HEK293 (cell line): ENCODE measurements at regions not wholly inside any gene's neighbourhood (a gene's known extent, or its start where the extent isn't known, plus 50 kb on each side); places are given as distances from the start of the nearest gene placed in this dataset.

ENCODE experiments used
- BCL11A ChIP-seq: fragments of 450-650 bp; formaldehyde crosslinking; IDR thresholded peaks from 2 replicates; pipeline ENCODE4 v1.5.1; 2016; ENCODE audit warnings: low read depth, missing biosample characterization, missing genetic modification characterization
- CTCF ChIP-seq: fragments of 450-650 bp; formaldehyde crosslinking; IDR thresholded peaks from 2 replicates; pipeline ENCODE4 v1.5.1; 2016; ENCODE audit warnings: missing biosample characterization, missing genetic modification characterization
- IKZF3 ChIP-seq: fragments of 450-650 bp; IDR thresholded peaks from 2 replicates; pipeline ENCODE4 v1.5.0; 2018; ENCODE audit warnings: missing biosample characterization, mild to moderate bottlenecking, missing genetic modification characterization, moderate library complexity
- KLF7 ChIP-seq: fragments of 450-650 bp; formaldehyde crosslinking; IDR thresholded peaks from 2 replicates; pipeline ENCODE4 v1.5.1; 2016; ENCODE audit warnings: missing biosample characterization, missing genetic modification characterization, borderline replicate concordance
- RBAK ChIP-seq: fragments of 450-650 bp; formaldehyde crosslinking; IDR thresholded peaks from 2 replicates; pipeline ENCODE4 v1.5.1; 2016; ENCODE audit warnings: missing biosample characterization, missing genetic modification characterization
- YY1 ChIP-seq: fragments of 450-650 bp; formaldehyde crosslinking; IDR thresholded peaks from 2 replicates; pipeline ENCODE4 v1.5.1; 2018; ENCODE audit warnings: missing biosample characterization, missing genetic modification characterization
- ZBTB21 ChIP-seq: fragments of 450-650 bp; formaldehyde crosslinking; IDR thresholded peaks from 2 replicates; pipeline ENCODE4 v1.5.1; 2017; ENCODE audit warnings: missing biosample characterization, missing genetic modification characterization
- ZNF112 ChIP-seq: fragments of 450-650 bp; formaldehyde crosslinking; IDR thresholded peaks from 2 replicates; pipeline ENCODE4 v1.5.0; 2017; ENCODE audit warnings: missing biosample characterization, missing genetic modification characterization
- ZNF146 ChIP-seq: fragments of 450-650 bp; formaldehyde crosslinking; IDR thresholded peaks from 2 replicates; pipeline ENCODE4 v1.5.1; 2016; ENCODE audit warnings: missing biosample characterization, missing genetic modification characterization
- ZNF274 ChIP-seq, 2 experiments: fragments of 200-500 bp in 1 of 2; fragments of 450-650 bp in 1 of 2; sonication (Bioruptor generic) in 1 of 2; formaldehyde crosslinking in 1 of 2; IDR thresholded peaks; 2 replicates each; pipeline versions ENCODE4 v1.5.1 to v1.6.1; 2014 to 2016; ENCODE audit warnings: borderline replicate concordance in 1 of 2, inconsistent platforms in 1 of 2, low read length in 1 of 2, missing biosample characterization in 1 of 2, missing genetic modification characterization in 1 of 2
- ZNF416 ChIP-seq: fragments of 450-650 bp; formaldehyde crosslinking; IDR thresholded peaks from 2 replicates; pipeline ENCODE4 v1.5.1; 2016; ENCODE audit warnings: missing biosample characterization, missing genetic modification characterization
- ZNF600 ChIP-seq: fragments of 450-650 bp; formaldehyde crosslinking; IDR thresholded peaks from 2 replicates; pipeline ENCODE4 v1.5.1; 2016; ENCODE audit warnings: missing biosample characterization, missing genetic modification characterization
- ZNF692 ChIP-seq: fragments of 450-650 bp; formaldehyde crosslinking; IDR thresholded peaks from 2 replicates; pipeline ENCODE4 v1.5.1; 2016; ENCODE audit warnings: missing biosample characterization, missing genetic modification characterization
- ZNF701 ChIP-seq: fragments of 450-650 bp; formaldehyde crosslinking; IDR thresholded peaks from 2 replicates; pipeline ENCODE4 v1.5.1; 2016; ENCODE audit warnings: missing biosample characterization, missing genetic modification characterization

GRCh38 chr2:59000796-59001195 lies 759.7 kb upstream of the FANCL start:
- TF ChIP-seq KLF7 (no peak), ZNF274 (IDR thresholded peaks at IDR 0.05; ENCODE audit: low read length) (no peak), ZNF274 (tag by site-specific recombination; IDR thresholded peaks at IDR 0.05; ENCODE audit: borderline replicate concordance) (no peak), ZBTB21 (tag by site-specific recombination) (no peak), ZNF146 (no peak), CTCF (tag by site-specific recombination) (no peak), RBAK (tag by site-specific recombination) (no peak), IKZF3 (tag by site-specific recombination) (no peak), ZNF600 (tag by site-specific recombination) (no peak), ZNF701 (tag by site-specific recombination) (no peak), ZNF416 (tag by site-specific recombination) (no peak), ZNF112 (tag by site-specific recombination) (no peak), BCL11A (tag by site-specific recombination) (no peak), YY1 (tag by site-specific recombination) (no peak), ZNF692 (tag by site-specific recombination) (no peak)
